ENCODE measurements at regions not wholly inside any gene's neighbourhood (a gene's known extent, or its start where the extent isn't known, plus 50 kb on each side); places are given as distances from the start of the nearest gene placed in this dataset.

- DNase-seq = no peak
Measured at GRCh38 chr6:156400487-156400886, 376.7 kb upstream of the ARID1B start.

- no peak for DNase-seq
Measured at GRCh38 chr6:156398966-156399365, 378.2 kb upstream of the ARID1B start.

GRCh38 chr6:156398371-156398770 is 378.8 kb upstream of the ARID1B start:
- DNase-seq = no peak

- peak; percentile 17 for DNase-seq
Measured at GRCh38 chr6:156396791-156397418, 380.3 kb upstream of the ARID1B start.

GRCh38 chr6:156396068-156396771 is 381.0 kb upstream of the ARID1B start:
- DNase-seq = no peak

GRCh38 chr6:156395276-156395675 is 381.9 kb upstream of the ARID1B start:
- peak; percentile 61 for DNase-seq

GRCh38 chr6:156392648-156393047 is 384.5 kb upstream of the ARID1B start:
- no peak for DNase-seq

- DNase-seq = no peak
Measured at GRCh38 chr6:156391977-156392376, 385.2 kb upstream of the ARID1B start.

- DNase-seq = no peak
Measured at GRCh38 chr6:156391061-156391672, 386.0 kb upstream of the ARID1B start.

GRCh38 chr6:156390621-156391020 is 386.6 kb upstream of the ARID1B start:
- no peak for DNase-seq

- no peak for DNase-seq
Measured at GRCh38 chr6:156389296-156389695, 387.9 kb upstream of the ARID1B start.

- no peak for DNase-seq
Measured at GRCh38 chr6:156387472-156387871, 389.7 kb upstream of the ARID1B start.

- no peak for DNase-seq
Measured at GRCh38 chr6:156383059-156383458, 394.1 kb upstream of the ARID1B start.

GRCh38 chr6:156379392-156380289 is 397.5 kb upstream of the ARID1B start:
- DNase-seq = no peak

GRCh38 chr6:156378853-156379252 is 398.3 kb upstream of the ARID1B start:
- no peak for DNase-seq

- DNase-seq = no peak
Measured at GRCh38 chr6:156376091-156376490, 401.1 kb upstream of the ARID1B start.

GRCh38 chr6:156359912-156360311 is 417.3 kb upstream of the ARID1B start:
- no peak for DNase-seq

GRCh38 chr6:156352861-156353260 is 424.3 kb upstream of the ARID1B start:
- DNase-seq = no peak

- no peak for DNase-seq
Measured at GRCh38 chr6:156351346-156351966, 425.7 kb upstream of the ARID1B start.

GRCh38 chr6:156350337-156350736 is 426.8 kb upstream of the ARID1B start:
- no peak for DNase-seq

- DNase-seq = no peak
Measured at GRCh38 chr6:156348849-156349248, 428.3 kb upstream of the ARID1B start.

GRCh38 chr6:156348424-156348823 is 428.8 kb upstream of the ARID1B start:
- DNase-seq = no peak

- DNase-seq = no peak
Measured at GRCh38 chr6:156347656-156348055, 429.5 kb upstream of the ARID1B start.
